ENCODE measurements at regions not wholly inside any gene's neighbourhood (a gene's known extent, or its start where the extent isn't known, plus 50 kb on each side); places are given as distances from the start of the nearest gene placed in this dataset.

- Mint-ChIP-seq H3K27me3 (ENCODE audit: low read depth) (no peaks in the 10 kb centered on the region), H3K9me3 (peaks cover 6% of the 10 kb centered on the region), H3K36me3 (ENCODE audit: low read depth) (no peaks in the 10 kb centered on the region), H3K27ac (no peak overlapping the region), H3K4me3 (no peak overlapping the region), H3K4me1 (no peaks in the 10 kb centered on the region)
- TF ChIP-seq, protein P1, sequence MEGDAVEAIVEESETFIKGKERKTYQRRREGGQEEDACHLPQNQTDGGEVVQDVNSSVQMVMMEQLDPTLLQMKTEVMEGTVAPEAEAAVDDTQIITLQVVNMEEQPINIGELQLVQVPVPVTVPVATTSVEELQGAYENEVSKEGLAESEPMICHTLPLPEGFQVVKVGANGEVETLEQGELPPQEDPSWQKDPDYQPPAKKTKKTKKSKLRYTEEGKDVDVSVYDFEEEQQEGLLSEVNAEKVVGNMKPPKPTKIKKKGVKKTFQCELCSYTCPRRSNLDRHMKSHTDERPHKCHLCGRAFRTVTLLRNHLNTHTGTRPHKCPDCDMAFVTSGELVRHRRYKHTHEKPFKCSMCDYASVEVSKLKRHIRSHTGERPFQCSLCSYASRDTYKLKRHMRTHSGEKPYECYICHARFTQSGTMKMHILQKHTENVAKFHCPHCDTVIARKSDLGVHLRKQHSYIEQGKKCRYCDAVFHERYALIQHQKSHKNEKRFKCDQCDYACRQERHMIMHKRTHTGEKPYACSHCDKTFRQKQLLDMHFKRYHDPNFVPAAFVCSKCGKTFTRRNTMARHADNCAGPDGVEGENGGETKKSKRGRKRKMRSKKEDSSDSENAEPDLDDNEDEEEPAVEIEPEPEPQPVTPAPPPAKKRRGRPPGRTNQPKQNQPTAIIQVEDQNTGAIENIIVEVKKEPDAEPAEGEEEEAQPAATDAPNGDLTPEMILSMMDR (IDR thresholded peaks at IDR 0.05; ENCODE audit: unreplicated experiment in 3 of 3): no peak
These were observed 262.7 kb downstream of the HS3ST1 start for GRCh38 chr4:11166034-11166433.

DNA sequence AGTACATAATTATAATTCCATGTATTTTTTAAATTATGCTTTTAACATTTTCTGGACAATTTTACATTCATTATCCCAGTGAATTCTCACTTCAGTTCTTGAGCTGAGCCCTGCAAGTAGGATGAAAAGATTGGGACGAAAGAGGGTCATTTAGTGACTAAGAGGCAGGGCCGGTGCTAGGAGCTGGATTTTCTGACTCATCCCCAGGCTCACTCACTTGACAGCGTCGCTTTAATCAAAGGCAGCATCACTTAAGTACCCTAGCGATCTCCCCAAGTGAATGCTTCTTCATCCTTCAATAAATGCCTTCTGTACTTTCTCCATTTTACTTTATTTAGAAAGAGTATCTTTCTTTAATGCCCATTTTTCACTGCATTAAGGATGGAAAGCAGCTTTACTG lies 263.6 kb downstream of the HS3ST1 start:
- Mint-ChIP-seq H3K4me3 (no peak overlapping the region), H3K27me3 (ENCODE audit: low read depth) (no peaks in the 10 kb centered on the region), H3K4me1 (no peaks in the 10 kb centered on the region), H3K9me3 (peaks cover 6% of the 10 kb centered on the region), H3K36me3 (ENCODE audit: low read depth) (no peaks in the 10 kb centered on the region), H3K27ac (no peak overlapping the region)
- TF ChIP-seq, protein P1 (IDR thresholded peaks at IDR 0.05; ENCODE audit: unreplicated experiment in 3 of 3): no peak

DNA sequence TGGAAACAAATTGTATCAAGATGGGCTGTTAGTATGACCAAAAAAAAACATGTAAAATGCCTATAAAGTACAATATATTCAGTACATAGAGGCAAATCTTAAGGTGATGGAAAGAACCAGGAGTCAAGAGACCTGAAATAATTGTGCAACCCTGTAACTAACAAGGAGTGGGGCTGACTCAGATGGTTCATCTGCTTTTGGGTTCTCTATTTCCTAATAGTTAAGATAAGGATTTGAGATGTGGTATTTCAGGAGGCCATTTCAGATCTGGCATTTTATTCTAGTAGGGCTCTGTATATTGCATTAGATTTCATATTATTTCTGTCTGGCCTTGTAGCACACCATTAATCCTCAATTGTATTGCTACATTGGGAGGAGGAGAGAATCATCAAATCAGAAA lies 268.4 kb downstream of the HS3ST1 start:
- H3K27ac Mint-ChIP-seq: no peak overlapping the region
- TF ChIP-seq, protein P1 (IDR thresholded peaks at IDR 0.05; ENCODE audit: unreplicated experiment in 3 of 3): no peak
- H3K27me3 Mint-ChIP-seq (ENCODE audit: low read depth): no peaks in the 10 kb centered on the region
- H3K4me1 Mint-ChIP-seq: peaks cover 7% of the 10 kb centered on the region
- H3K4me3 Mint-ChIP-seq: no peak overlapping the region
- no peaks in the 10 kb centered on the region for H3K36me3 Mint-ChIP-seq (ENCODE audit: low read depth)
- peaks cover 6% of the 10 kb centered on the region for H3K9me3 Mint-ChIP-seq

GRCh38 chr4:11158971-11159370 lies 269.7 kb downstream of the HS3ST1 start:
- TF ChIP-seq, protein P1 (IDR thresholded peaks at IDR 0.05; ENCODE audit: unreplicated experiment in 3 of 3): no peak
- no peak overlapping the region for H3K4me3 Mint-ChIP-seq
- no peak overlapping the region for H3K27ac Mint-ChIP-seq
- H3K27me3 Mint-ChIP-seq (ENCODE audit: low read depth): no peaks in the 10 kb centered on the region
- peaks cover 11% of the 10 kb centered on the region for H3K4me1 Mint-ChIP-seq
- no peaks in the 10 kb centered on the region for H3K36me3 Mint-ChIP-seq (ENCODE audit: low read depth)
- H3K9me3 Mint-ChIP-seq: peaks cover 6% of the 10 kb centered on the region

DNA sequence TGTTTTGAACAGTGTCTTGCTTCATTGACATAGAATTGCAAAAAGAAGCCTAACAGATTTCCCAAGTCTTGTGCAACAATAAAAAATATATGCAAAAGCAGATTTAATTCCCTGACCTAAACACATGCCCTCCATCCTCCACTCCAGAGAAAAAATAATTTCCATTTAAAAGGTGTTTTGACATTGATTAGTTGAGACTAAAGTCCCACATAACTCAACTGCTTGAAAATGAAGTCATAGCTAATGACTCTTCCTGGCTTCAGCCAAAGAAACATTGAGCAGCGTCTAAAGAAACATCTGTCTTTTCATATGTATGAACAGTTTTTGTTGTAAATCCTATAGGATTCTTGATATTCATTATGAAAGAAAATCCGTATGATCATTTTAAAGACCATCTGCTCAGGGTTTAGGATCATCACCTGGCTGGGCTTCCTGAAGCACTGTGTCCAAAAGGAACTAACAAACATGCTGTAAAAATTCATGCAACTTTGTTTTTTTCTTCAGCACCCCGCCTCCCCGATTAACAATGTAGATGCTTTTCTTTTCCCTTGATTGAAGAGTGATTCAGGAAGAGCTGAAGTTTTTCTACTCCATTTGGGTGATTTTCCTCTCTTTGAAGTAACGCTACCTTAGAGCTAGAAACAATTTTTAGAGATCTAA lies 273.4 kb downstream of the HS3ST1 start:
- Mint-ChIP-seq H3K27ac (no peak overlapping the region), H3K36me3 (ENCODE audit: low read depth) (no peaks in the 10 kb centered on the region), H3K27me3 (ENCODE audit: low read depth) (no peaks in the 10 kb centered on the region), H3K4me3 (no peak overlapping the region), H3K4me1 (peaks cover 21% of the 10 kb centered on the region), H3K9me3 (no peaks in the 10 kb centered on the region)
- TF ChIP-seq, protein P1 (IDR thresholded peaks at IDR 0.05; ENCODE audit: unreplicated experiment in 3 of 3): no peak

- H3K4me1 Mint-ChIP-seq: peaks cover 21% of the 10 kb centered on the region
- no peaks in the 10 kb centered on the region for H3K27me3 Mint-ChIP-seq (ENCODE audit: low read depth)
- TF ChIP-seq, protein P1 (IDR thresholded peaks at IDR 0.05; ENCODE audit: unreplicated experiment in 3 of 3): no peak
- H3K9me3 Mint-ChIP-seq: no peaks in the 10 kb centered on the region
- no peaks in the 10 kb centered on the region for H3K36me3 Mint-ChIP-seq (ENCODE audit: low read depth)
- H3K4me3 Mint-ChIP-seq: no peak overlapping the region
- no peak overlapping the region for H3K27ac Mint-ChIP-seq
These were observed 275.4 kb downstream of the HS3ST1 start for GRCh38 chr4:11153171-11153750.
